K562 (cell line): ENCODE measurements at regions not wholly inside any gene's neighbourhood (a gene's known extent, or its start where the extent isn't known, plus 50 kb on each side); places are given as distances from the start of the nearest gene placed in this dataset.

Experiments used
- ATAC-seq: fragments of 200-7000 bp; cut with Tn5 transposase; 3 replicates; pipeline ENCODE4 v1.9.1; 2020; ENCODE audit warnings: moderate library complexity
- BruUV-seq: library from RNA; stranded (reverse); fragments of 400-500 nt; replicated peaks from 2 replicates; lab custom pipeline; 2021; lab: Mats Ljungman, UMichigan
- CTCF ChIA-PET: fragments of 300-600 bp; formaldehyde crosslinking; extraction: SDS; loops from one replicate; lab custom pipeline; 2021; ENCODE audit warnings: low intra/inter-chr PET ratio; lab: Yijun Ruan, JAX
- POLR2A ChIA-PET: fragments of 300-600, 350-650 bp; sonication (Branson Sonifier 250); formaldehyde crosslinking; extraction: SDS; loops from one replicate; lab custom pipeline; 2021; ENCODE audit warnings: antibody characterized with exemption, inconsistent platforms; lab: Yijun Ruan, JAX
- DNase-seq, 4 experiments: peaks; one replicate each; pipeline versions ENCODE4 v3.0.0 to v3.0.0-alpha.2; 2011 to 2018; ENCODE audit warnings: low spot score in 3 of 4, mixed read lengths in 3 of 4; ENCODE audit errors: extremely low read depth in 1 of 4
- FAIRE-seq: peaks from 2 replicates; lab custom pipeline; 2011; peaks lifted over from hg19 to GRCh38; lab: Jason Lieb, UNC
- H2AFZ ChIP-seq: 2 replicates; pipeline ENCODE4 v1.6.0; 2011; ENCODE audit warnings: low read depth, low read length, control low read depth, inconsistent platforms
- H3K27ac ChIP-seq: fragments of 200-600 bp; 3 replicates; pipeline ENCODE4 v1.8.0; 2011; ENCODE audit warnings: low read depth, mild to moderate bottlenecking, control low read depth, inconsistent platforms, low read length, moderate library complexity, mixed read lengths; ENCODE audit errors: extremely low read depth
- H3K27me3 ChIP-seq, 2 experiments: fragments of 300-600 bp in 1 of 2; 2 replicates in 1 of 2; 3 replicates in 1 of 2; pipeline versions ENCODE4 v1.6.0 to v1.8.0; 2011; ENCODE audit warnings: inconsistent platforms in 2 of 2, low read length in 2 of 2, mild to moderate bottlenecking in 1 of 2, mixed read lengths in 1 of 2, moderate library complexity in 1 of 2; ENCODE audit not compliant: control insufficient read depth in 2 of 2, insufficient read depth in 2 of 2
- H3K36me3 ChIP-seq: fragments of 300-600 bp; 3 replicates; pipeline ENCODE4 v1.8.0; 2011; ENCODE audit warnings: mild to moderate bottlenecking, low read length, inconsistent platforms; ENCODE audit not compliant: control insufficient read depth, insufficient read depth
- H3K4me1 ChIP-seq, 2 experiments: fragments of 200-600 bp in 1 of 2; replicated peaks in 1 of 2; 2 replicates in 1 of 2; 3 replicates in 1 of 2; pipeline versions ENCODE4 v1.5.1 to v1.8.0; 2011; ENCODE audit warnings: inconsistent platforms in 2 of 2, low read length in 2 of 2, mild to moderate bottlenecking in 1 of 2, mixed read lengths in 1 of 2, moderate library complexity in 1 of 2; ENCODE audit not compliant: control insufficient read depth in 2 of 2, insufficient read depth in 2 of 2
- H3K4me2 ChIP-seq: 2 replicates; pipeline ENCODE4 v1.6.1; 2011; ENCODE audit warnings: low read length, control low read depth, inconsistent platforms, mixed read lengths; ENCODE audit not compliant: insufficient read depth
- H3K4me3 ChIP-seq: fragments of 200-600 bp; sonication (generic), shearing (Covaris generic); 2 replicates; pipeline ENCODE4 v1.5.1; 2016; ENCODE audit warnings: control low read depth, inconsistent platforms
- H3K79me2 ChIP-seq: fragments of 200-600 bp; 3 replicates; pipeline ENCODE4 v1.8.0; 2011; ENCODE audit warnings: low read length, inconsistent platforms; ENCODE audit not compliant: control insufficient read depth, insufficient read depth
- H3K9ac ChIP-seq, 2 experiments: 2 replicates each; pipeline versions ENCODE4 v1.6.0 to v1.6.1; 2011; ENCODE audit warnings: low read depth in 2 of 2, low read length in 2 of 2, control low read depth in 1 of 2, inconsistent platforms in 1 of 2, mild to moderate bottlenecking in 1 of 2, mixed read lengths in 1 of 2; ENCODE audit not compliant: insufficient read depth in 1 of 2
- H3K9me1 ChIP-seq: one replicate; pipeline ENCODE4 v1.6.0; 2011; ENCODE audit warnings: inconsistent platforms, mild to moderate bottlenecking, low read length, moderate library complexity; ENCODE audit not compliant: control insufficient read depth, insufficient read depth
- H3K9me3 ChIP-seq: replicated peaks from 2 replicates; pipeline ENCODE4 v1.5.1; 2011; ENCODE audit warnings: low read depth, low read length, inconsistent platforms; ENCODE audit not compliant: control insufficient read depth, insufficient read depth
- H4K20me1 ChIP-seq: replicated peaks from 2 replicates; pipeline ENCODE4 v1.6.1; 2011; ENCODE audit warnings: low read length, inconsistent platforms, mixed read lengths; ENCODE audit not compliant: control insufficient read depth, insufficient read depth
- CTCF ChIP-seq, 3 experiments: IDR thresholded peaks in 2 of 3; conservative IDR thresholded peaks in 1 of 3; 2 replicates each; pipeline ENCODE4 v1.5.1; 2011 to 2012; ENCODE audit warnings: low read length in 3 of 3, mild to moderate bottlenecking in 3 of 3, control low read depth in 2 of 3, improper control_type of control experiment in 1 of 3, inconsistent platforms in 1 of 3, low read depth in 1 of 3, mixed read lengths in 1 of 3, moderate library complexity in 1 of 3; ENCODE audit not compliant: insufficient read depth in 2 of 3
- DEAF1 ChIP-seq: fragments of 450-650 bp; formaldehyde crosslinking; IDR thresholded peaks from 2 replicates; pipeline ENCODE4 v1.4.0; 2020; ENCODE audit warnings: mild to moderate bottlenecking, moderate library complexity
- NONO ChIP-seq, 2 experiments: fragments of 200-400 bp in 1 of 2; fragments of 450-650 bp in 1 of 2; formaldehyde crosslinking in 1 of 2; IDR thresholded peaks; 2 replicates each; pipeline ENCODE4 v1.6.1; 2017; ENCODE audit warnings: low read depth in 2 of 2, mild to moderate bottlenecking in 2 of 2, moderate library complexity in 2 of 2, low read length in 1 of 2
- RAD21 ChIP-seq, 2 experiments: fragments of 250-450 bp in 1 of 2; fragments of 450-650 bp in 1 of 2; sonication (Bioruptor Pico) in 1 of 2; formaldehyde crosslinking in 1 of 2; IDR thresholded peaks in 1 of 2; conservative IDR thresholded peaks in 1 of 2; 2 replicates each; pipeline versions ENCODE4 v1.4.0 to v1.8.0; 2020 to 2022; ENCODE audit warnings: mild to moderate bottlenecking in 2 of 2, moderate library complexity in 1 of 2
- REST ChIP-seq, 2 experiments: fragments of 450-650 bp; formaldehyde crosslinking in 1 of 2; IDR thresholded peaks; 2 replicates each; pipeline versions ENCODE4 v1.4.0 to v1.6.1; 2014 to 2020; ENCODE audit warnings: mild to moderate bottlenecking in 2 of 2, borderline replicate concordance in 1 of 2, low read depth in 1 of 2
- SMC3 ChIP-seq: conservative IDR thresholded peaks from 2 replicates; pipeline ENCODE4 v1.6.1; 2011; ENCODE audit warnings: low read depth, low read length, improper control_type of control experiment; ENCODE audit not compliant: insufficient read depth
- WGBS: fragments of 100-300 bp; shearing (Covaris generic); methylation state at CpG from one replicate; pipeline ENCODE4 v1.1.6; 2016; ENCODE audit warnings: low coverage, mixed read lengths; ENCODE audit not compliant: insufficient coverage; ENCODE audit errors: missing lambda C conversion rate; 5-methylcytosine and 5-hydroxymethylcytosine counted together
- in situ Hi-C: fragments of 300-500 bp; cut with MboI; formaldehyde crosslinking; loops from 4 replicates; pipeline ENCODE4 v1.15.0; 2018; ENCODE audit warnings: inconsistent platforms, mixed read lengths
- intact Hi-C: fragments of 100-400 bp; cut with micrococcal nuclease; formaldehyde crosslinking; loops from 2 replicates; pipeline ENCODE4 v1.14.2; 2022

- ChIA-PET CTCF (interaction anchor here (1.9 kb wide), 1 partner anchor 1482 kb away, joined by 8 read pairs; no protein-coding TSS in a partner anchor), POLR2A (no interaction called here)
- intact Hi-C loops: loop anchor here (1.0 kb wide), 1 partner anchor 1904 kb away; no protein-coding TSS in a partner anchor
- DNase-seq (peak; percentile 18 to 44 (median 22)), ATAC-seq (no peak), FAIRE-seq (no peak)
- H3K79me2 ChIP-seq: no peaks in the 10 kb centered on the region
- no peaks in the 10 kb centered on the region for H3K9me1 ChIP-seq
- no peaks in the 10 kb centered on the region for H3K9me3 ChIP-seq
- in situ Hi-C loops: loop anchor here (10.0 kb wide), 1 partner anchor 1898 kb away; no protein-coding TSS in a partner anchor
- no peaks in the 10 kb centered on the region for H3K36me3 ChIP-seq
- no peak overlapping the region for H3K4me3 ChIP-seq
- H2AFZ ChIP-seq: no peak overlapping the region
- H3K4me1 ChIP-seq: no peaks in the 10 kb centered on the region
- H3K9ac ChIP-seq: no peak overlapping the region
- 0% methylated on average over 2 of the region's 2 CpGs for WGBS
- H3K27me3 ChIP-seq: no peaks in the 10 kb centered on the region
- no peak overlapping the region for H3K27ac ChIP-seq
- H4K20me1 ChIP-seq: no peaks in the 10 kb centered on the region
- TF ChIP-seq SMC3: peak; percentile 41
- TF ChIP-seq DEAF1 (CRISPR knock-in tag): peak; percentile 53; the same call in 1 of the 2 replicates
- peak in 1 of 3 experiments; percentile 57; a peak in 2 of 6 replicates for TF ChIP-seq CTCF (IDR thresholded peaks at IDR 0.05 in 2 of 3, conservative IDR thresholded peaks at IDR 0.05 in 1 of 3; ENCODE audit: insufficient read depth in 2 of 3, low read depth in 1 of 3, low read length in 3 of 3)
- TF ChIP-seq NONO (IDR thresholded peaks at IDR 0.05; ENCODE audit: low read depth in 2 of 2, low read length in 1 of 2): no peak
- peak; percentile 53; the same call in 1 of the 2 replicates for TF ChIP-seq REST (IDR thresholded peaks at IDR 0.05; ENCODE audit: borderline replicate concordance)
- TF ChIP-seq REST (CRISPR knock-in tag; IDR thresholded peaks at IDR 0.05; ENCODE audit: low read depth): no peak
- peak; percentile 64 to 79 for TF ChIP-seq RAD21 (CRISPR knock-in tag; conservative IDR thresholded peaks at IDR 0.05 in 1 of 2, IDR thresholded peaks at IDR 0.05 in 1 of 2)
- no TSS peak for BruUV-seq
- no peak overlapping the region for H3K4me2 ChIP-seq
Observed at GRCh38 chr17:70636517-70637133, 467.3 kb downstream of the KCNJ2 start.
